SK-N-SH (cell line): ENCODE measurements at regions not wholly inside any gene's neighbourhood (a gene's known extent, or its start where the extent isn't known, plus 50 kb on each side); places are given as distances from the start of the nearest gene placed in this dataset.

Experiments used
- CTCF ChIA-PET: fragments of 300-600, 350-600 bp; formaldehyde crosslinking; extraction: SDS; loops from one replicate; lab custom pipeline; 2021; lab: Yijun Ruan, JAX
- POLR2A ChIA-PET: fragments of 350-600 bp; sonication (Branson Sonifier 250); formaldehyde crosslinking; extraction: SDS; loops from one replicate; lab custom pipeline; 2020; ENCODE audit warnings: antibody characterized with exemption, inconsistent platforms; lab: Yijun Ruan, JAX
- DNase-seq: peaks from one replicate; pipeline ENCODE4 v3.0.0; 2012
- H2AFZ ChIP-seq: fragments of 200-600 bp; sonication (generic); 2 replicates; pipeline ENCODE4 v1.8.1; 2016; ENCODE audit warnings: antibody characterized with exemption, mild to moderate bottlenecking, low read depth
- H3F3A ChIP-seq: fragments of 200-600 bp; sonication (generic); replicated peaks from 2 replicates; pipeline ENCODE3; 2016; ENCODE audit warnings: antibody characterized with exemption, mild to moderate bottlenecking; ENCODE audit not compliant: insufficient read depth
- H3K27ac ChIP-seq, 2 experiments: fragments of 200-500 bp in 1 of 2; fragments of 200-600 bp in 1 of 2; sonication (Bioruptor generic) in 1 of 2; sonication (generic), shearing (Covaris generic) in 1 of 2; 2 replicates each; pipeline versions ENCODE4 v1.5.1 to v1.6.1; 2014 to 2016; ENCODE audit warnings: low read depth in 2 of 2, inconsistent platforms in 1 of 2, low read length in 1 of 2, mild to moderate bottlenecking in 1 of 2, mixed read lengths in 1 of 2
- H3K27me3 ChIP-seq: fragments of 200-600 bp; sonication (generic), shearing (Covaris generic); 2 replicates; pipeline ENCODE4 v1.6.1; 2016; ENCODE audit warnings: mixed run types; ENCODE audit not compliant: insufficient read depth
- H3K36me3 ChIP-seq, 2 experiments: fragments of 200-500 bp in 1 of 2; fragments of 200-600 bp in 1 of 2; sonication (Bioruptor generic) in 1 of 2; sonication (generic) in 1 of 2; replicated peaks in 1 of 2; 2 replicates each; pipeline versions ENCODE3 to v1.5.1; 2014 to 2016; ENCODE audit warnings: low read length in 1 of 2, mild to moderate bottlenecking in 1 of 2; ENCODE audit not compliant: insufficient read depth in 2 of 2, control insufficient read depth in 1 of 2
- H3K4me1 ChIP-seq, 2 experiments: fragments of 200-500 bp in 1 of 2; fragments of 200-600 bp in 1 of 2; sonication (Bioruptor generic) in 1 of 2; sonication (generic), shearing (Covaris generic) in 1 of 2; 2 replicates each; pipeline versions ENCODE4 v1.5.1 to v1.6.1; 2014 to 2016; ENCODE audit warnings: low read depth in 1 of 2, low read length in 1 of 2, mixed run types in 1 of 2; ENCODE audit not compliant: insufficient read depth in 2 of 2, control insufficient read depth in 1 of 2
- H3K4me2 ChIP-seq: fragments of 200-600 bp; sonication (generic), shearing (Covaris generic); 2 replicates; pipeline ENCODE4 v1.6.1; 2017; ENCODE audit warnings: mixed run types
- H3K4me3 ChIP-seq, 2 experiments: fragments of 200-500 bp in 1 of 2; fragments of 200-600 bp in 1 of 2; sonication (Bioruptor generic) in 1 of 2; sonication (generic), shearing (Covaris generic) in 1 of 2; 2 replicates each; pipeline versions ENCODE4 v1.5.1 to v1.8.1; 2014 to 2016; ENCODE audit warnings: low read depth in 2 of 2, inconsistent platforms in 1 of 2, low read length in 1 of 2, mild to moderate bottlenecking in 1 of 2, mixed read lengths in 1 of 2, moderate library complexity in 1 of 2
- H3K79me2 ChIP-seq: fragments of 200-600 bp; sonication (generic); 2 replicates; pipeline ENCODE4 v1.8.1; 2017; ENCODE audit warnings: mild to moderate bottlenecking; ENCODE audit not compliant: insufficient read depth
- H3K9ac ChIP-seq: fragments of 200-600 bp; sonication (generic); 2 replicates; pipeline ENCODE4 v1.6.1; 2017; ENCODE audit warnings: mixed run types
- H3K9me2 ChIP-seq: fragments of 200-600 bp; sonication (generic); 2 replicates; pipeline ENCODE4 v1.6.1; 2017; ENCODE audit warnings: mixed run types
- H3K9me3 ChIP-seq: fragments of 200-600 bp; sonication (generic); 2 replicates; pipeline ENCODE4 v1.6.1; 2017; ENCODE audit warnings: mixed run types, mild to moderate bottlenecking, moderate library complexity
- H4K20me1 ChIP-seq: fragments of 200-600 bp; sonication (generic); 2 replicates; pipeline ENCODE4 v1.6.1; 2017; ENCODE audit warnings: mild to moderate bottlenecking, mixed run types; ENCODE audit not compliant: insufficient read depth
- CTCF ChIP-seq: fragments of 200-600 bp; sonication (generic); IDR thresholded peaks from 2 replicates; pipeline ENCODE4 v1.6.1; 2017; ENCODE audit warnings: antibody characterized with exemption, mild to moderate bottlenecking, moderate library complexity
- FOSL2 ChIP-seq: IDR thresholded peaks from 2 replicates; pipeline ENCODE4 v1.4.0; 2012; ENCODE audit warnings: low read depth, mild to moderate bottlenecking, moderate library complexity, borderline replicate concordance
- FOXJ3 ChIP-seq: sonication (generic); formaldehyde crosslinking; IDR thresholded peaks from 2 replicates; pipeline ENCODE4 v1.5.1; 2020; ENCODE audit warnings: mild to moderate bottlenecking, missing genetic modification reagents
- FOXM1 ChIP-seq: IDR thresholded peaks from 2 replicates; pipeline ENCODE4 v1.4.0; 2012; ENCODE audit warnings: low read depth, mild to moderate bottlenecking
- GABPA ChIP-seq: IDR thresholded peaks from 2 replicates; pipeline ENCODE4 v1.4.0; 2012; ENCODE audit warnings: low read depth, mild to moderate bottlenecking
- MEF2A ChIP-seq: IDR thresholded peaks from 2 replicates; pipeline ENCODE4 v1.4.0; 2012; ENCODE audit warnings: low read depth, borderline replicate concordance
- MXI1 ChIP-seq: IDR thresholded peaks from 2 replicates; pipeline ENCODE4 v1.6.1; 2012; ENCODE audit warnings: mild to moderate bottlenecking, low read depth, low read length, improper control_type of control experiment
- NRF1 ChIP-seq: IDR thresholded peaks from 2 replicates; pipeline ENCODE4 v1.6.1; 2012; ENCODE audit warnings: low read depth, mild to moderate bottlenecking, low read length
- POLR2AphosphoS5 ChIP-seq: IDR thresholded peaks from 2 replicates; pipeline ENCODE4 v1.6.1; 2012; ENCODE audit warnings: low read depth, low read length
- RAD21 ChIP-seq: IDR thresholded peaks from 2 replicates; pipeline ENCODE4 v1.6.1; 2012; ENCODE audit warnings: mild to moderate bottlenecking, low read length
- RXRA ChIP-seq: IDR thresholded peaks from 2 replicates; pipeline ENCODE4 v1.4.0; 2012; ENCODE audit warnings: low read depth, mild to moderate bottlenecking, borderline replicate concordance
- SMC3 ChIP-seq: IDR thresholded peaks from 2 replicates; pipeline ENCODE4 v1.6.1; 2012; ENCODE audit warnings: low read depth, low read length, improper control_type of control experiment
- TCF12 ChIP-seq: IDR thresholded peaks from 2 replicates; pipeline ENCODE4 v1.4.0; 2012
- TEAD4 ChIP-seq: IDR thresholded peaks from 2 replicates; pipeline ENCODE4 v1.4.0; 2012; ENCODE audit warnings: mild to moderate bottlenecking, borderline replicate concordance; ENCODE audit not compliant: insufficient read depth
- YY1 ChIP-seq: IDR thresholded peaks from 2 replicates; pipeline ENCODE4 v1.4.0; 2012; ENCODE audit warnings: low read depth, mild to moderate bottlenecking
- WGBS: methylation state at CpG from one replicate; pipeline ENCODE4 v1.1.6; 2017; ENCODE audit warnings: low lambda C conversion rate; 5-methylcytosine and 5-hydroxymethylcytosine counted together
- TF ChIP-seq, protein P1 (sequence below): IDR thresholded peaks from 2 replicates; pipeline ENCODE4 v1.6.1; 2012; ENCODE audit warnings: mild to moderate bottlenecking, low read depth, low read length, moderate library complexity
- TF ChIP-seq, protein P2 (sequence below): IDR thresholded peaks from 2 replicates; pipeline ENCODE4 v1.4.0; 2012; ENCODE audit warnings: low read depth, borderline replicate concordance

DNA sequence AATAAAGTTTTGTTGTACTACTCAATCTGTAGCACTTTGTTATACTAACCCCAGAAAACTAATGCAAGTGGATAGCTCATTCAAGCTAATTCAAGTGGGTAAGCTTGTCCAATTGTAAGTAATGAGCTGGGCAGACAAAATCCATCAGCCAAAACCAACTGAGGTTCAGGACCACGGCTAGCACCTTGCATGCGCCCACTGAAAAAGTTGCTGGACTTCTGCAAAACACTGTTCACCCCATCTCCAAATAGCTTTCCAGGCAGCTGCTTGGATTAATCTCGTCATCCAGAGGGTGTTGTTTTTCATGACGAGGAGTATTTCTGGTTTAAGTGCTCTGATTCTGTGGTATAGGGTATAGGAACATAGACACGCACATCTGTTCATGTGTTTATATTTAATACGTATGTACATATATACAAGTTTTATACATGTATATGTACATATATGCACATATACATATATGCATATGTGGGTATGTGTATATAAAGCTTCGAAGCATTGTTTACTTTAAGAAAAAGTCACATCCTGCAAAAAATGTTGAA, 307.5 kb downstream of the GALR1 start:
- ChIA-PET CTCF (interaction anchor here (0.6 kb wide), 1 partner anchor 26 kb away, joined by 3 read pairs; no protein-coding TSS in a partner anchor), POLR2A (no interaction called here)
- H3K9me3 ChIP-seq = no peaks in the 10 kb centered on the region
- H3K27ac ChIP-seq = no peak overlapping the region
- H3K79me2 ChIP-seq = no peaks in the 10 kb centered on the region
- 36% methylated on average over 7 of the region's 7 CpGs for whole genome bisulfite sequencing
- no peaks in the 10 kb centered on the region for H3K36me3 ChIP-seq
- H3K4me2 ChIP-seq = no peak overlapping the region
- H3K4me1 ChIP-seq = no peaks in the 10 kb centered on the region
- H3F3A ChIP-seq = no peaks in the 10 kb centered on the region
- TF ChIP-seq, protein P1, sequence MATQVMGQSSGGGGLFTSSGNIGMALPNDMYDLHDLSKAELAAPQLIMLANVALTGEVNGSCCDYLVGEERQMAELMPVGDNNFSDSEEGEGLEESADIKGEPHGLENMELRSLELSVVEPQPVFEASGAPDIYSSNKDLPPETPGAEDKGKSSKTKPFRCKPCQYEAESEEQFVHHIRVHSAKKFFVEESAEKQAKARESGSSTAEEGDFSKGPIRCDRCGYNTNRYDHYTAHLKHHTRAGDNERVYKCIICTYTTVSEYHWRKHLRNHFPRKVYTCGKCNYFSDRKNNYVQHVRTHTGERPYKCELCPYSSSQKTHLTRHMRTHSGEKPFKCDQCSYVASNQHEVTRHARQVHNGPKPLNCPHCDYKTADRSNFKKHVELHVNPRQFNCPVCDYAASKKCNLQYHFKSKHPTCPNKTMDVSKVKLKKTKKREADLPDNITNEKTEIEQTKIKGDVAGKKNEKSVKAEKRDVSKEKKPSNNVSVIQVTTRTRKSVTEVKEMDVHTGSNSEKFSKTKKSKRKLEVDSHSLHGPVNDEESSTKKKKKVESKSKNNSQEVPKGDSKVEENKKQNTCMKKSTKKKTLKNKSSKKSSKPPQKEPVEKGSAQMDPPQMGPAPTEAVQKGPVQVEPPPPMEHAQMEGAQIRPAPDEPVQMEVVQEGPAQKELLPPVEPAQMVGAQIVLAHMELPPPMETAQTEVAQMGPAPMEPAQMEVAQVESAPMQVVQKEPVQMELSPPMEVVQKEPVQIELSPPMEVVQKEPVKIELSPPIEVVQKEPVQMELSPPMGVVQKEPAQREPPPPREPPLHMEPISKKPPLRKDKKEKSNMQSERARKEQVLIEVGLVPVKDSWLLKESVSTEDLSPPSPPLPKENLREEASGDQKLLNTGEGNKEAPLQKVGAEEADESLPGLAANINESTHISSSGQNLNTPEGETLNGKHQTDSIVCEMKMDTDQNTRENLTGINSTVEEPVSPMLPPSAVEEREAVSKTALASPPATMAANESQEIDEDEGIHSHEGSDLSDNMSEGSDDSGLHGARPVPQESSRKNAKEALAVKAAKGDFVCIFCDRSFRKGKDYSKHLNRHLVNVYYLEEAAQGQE = peak; percentile 43; the same call in 1 of the 2 replicates
- TF ChIP-seq NRF1 = no peak
- H2AFZ ChIP-seq = no peak overlapping the region
- H3K9me2 ChIP-seq = no peaks in the 10 kb centered on the region
- H3K9ac ChIP-seq = no peak overlapping the region
- H3K27me3 ChIP-seq = no peaks in the 10 kb centered on the region
- H3K4me3 ChIP-seq = no peak overlapping the region
- H4K20me1 ChIP-seq = no peaks in the 10 kb centered on the region
- DNase-seq = no peak

DNA sequence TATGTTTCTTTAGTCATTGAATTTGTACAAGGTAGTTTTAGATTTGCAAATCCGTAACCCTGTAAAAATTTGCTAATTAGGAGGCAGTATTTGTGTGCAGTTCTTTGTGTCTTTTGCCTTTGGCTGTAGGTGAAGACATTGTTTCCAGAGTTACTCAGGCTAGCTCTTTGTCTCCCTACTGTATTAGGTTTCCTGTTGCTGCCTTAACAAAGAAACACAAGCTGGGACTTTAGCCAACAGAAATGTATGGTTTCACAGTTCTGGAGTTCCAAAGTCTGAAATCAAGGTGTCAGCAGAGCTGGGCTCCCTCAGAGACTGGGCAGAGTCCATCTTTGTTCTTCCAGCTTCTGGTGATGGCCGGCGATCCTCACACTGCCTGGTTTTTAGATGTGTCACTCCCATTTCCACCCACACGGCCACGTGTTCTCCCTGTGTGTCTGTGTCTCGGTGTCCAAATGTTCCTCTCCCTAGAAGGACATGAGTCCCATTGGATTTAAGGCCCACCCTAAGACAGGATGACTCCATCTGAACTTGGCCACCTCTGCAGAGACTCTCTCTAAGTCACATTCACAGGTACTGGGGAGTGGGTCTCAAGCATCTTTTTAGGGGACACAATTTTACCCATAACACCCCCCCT, 309.7 kb downstream of the GALR1 start:
- POLR2A ChIA-PET = no interaction called here
- Histone ChIP-seq H4K20me1 (no peaks in the 10 kb centered on the region), H3K27me3 (no peaks in the 10 kb centered on the region), H3K9ac (no peak overlapping the region), H3K36me3 (no peaks in the 10 kb centered on the region), H3K9me2 (no peaks in the 10 kb centered on the region), H3K79me2 (no peaks in the 10 kb centered on the region), H3K4me1 (no peaks in the 10 kb centered on the region), H3F3A (no peaks in the 10 kb centered on the region), H3K27ac (no peak overlapping the region), H3K4me3 (no peak overlapping the region), H3K9me3 (no peaks in the 10 kb centered on the region), H3K4me2 (no peak overlapping the region), H2AFZ (no peak overlapping the region)
- WGBS = 32% methylated on average over 6 of the region's 6 CpGs
- CTCF ChIA-PET = no interaction called here
- DNase-seq = no peak
- TF ChIP-seq TCF12 (no peak), FOSL2 (no peak), YY1 (no peak), NRF1 (no peak), CTCF (no peak), RXRA (no peak), SMC3 (no peak), MEF2A (no peak), FOXM1 (no peak), GABPA (no peak), TEAD4 (no peak), FOXJ3 (CRISPR knock-in tag) (no peak), RAD21 (no peak), POLR2AphosphoS5 (no peak), MXI1 (no peak)
- TF ChIP-seq, protein P1 = no peak
- TF ChIP-seq, protein P2, sequence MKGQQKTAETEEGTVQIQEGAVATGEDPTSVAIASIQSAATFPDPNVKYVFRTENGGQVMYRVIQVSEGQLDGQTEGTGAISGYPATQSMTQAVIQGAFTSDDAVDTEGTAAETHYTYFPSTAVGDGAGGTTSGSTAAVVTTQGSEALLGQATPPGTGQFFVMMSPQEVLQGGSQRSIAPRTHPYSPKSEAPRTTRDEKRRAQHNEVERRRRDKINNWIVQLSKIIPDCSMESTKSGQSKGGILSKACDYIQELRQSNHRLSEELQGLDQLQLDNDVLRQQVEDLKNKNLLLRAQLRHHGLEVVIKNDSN = no peak
